ENCODE measurements at regions not wholly inside any gene's neighbourhood (a gene's known extent, or its start where the extent isn't known, plus 50 kb on each side); places are given as distances from the start of the nearest gene placed in this dataset.

GRCh38 chr10:46217752-46218453 is 68.9 kb upstream of the ANTXRL start:
- no peak for TF ChIP-seq EZH2phosphoT487 (IDR thresholded peaks at IDR 0.05; ENCODE audit: low read length)
- TF ChIP-seq CTCF (IDR thresholded peaks at IDR 0.05; ENCODE audit: low read length): no peak
